Choroid plexus epithelial cell (primary cell): ENCODE measurements at regions not wholly inside any gene's neighbourhood (a gene's known extent, or its start where the extent isn't known, plus 50 kb on each side); places are given as distances from the start of the nearest gene placed in this dataset.

ENCODE experiments used
- DNase-seq: peaks from one replicate; pipeline ENCODE4 v3.0.0-alpha.2; 2010; ENCODE audit warnings: low read depth
- H3K4me3 ChIP-seq: 2 replicates; pipeline ENCODE4 v1.5.1; 2011; ENCODE audit warnings: low read depth, mild to moderate bottlenecking, control low read depth, low read length, moderate library complexity
- CTCF ChIP-seq: conservative IDR thresholded peaks from 2 replicates; pipeline ENCODE4 v1.5.1; 2011; ENCODE audit warnings: low read depth, mild to moderate bottlenecking, control low read depth, inconsistent platforms, low read length, moderate library complexity

GRCh38 chr4:153116801-153117200 is 87.4 kb upstream of the TRIM2 start:
- DNase-seq: no peak
- no peak for TF ChIP-seq CTCF
- no peak overlapping the region for H3K4me3 ChIP-seq

GRCh38 chr4:153117554-153117953 is 86.7 kb upstream of the TRIM2 start:
- no peak for DNase-seq
- no peak for TF ChIP-seq CTCF
- H3K4me3 ChIP-seq: no peak overlapping the region

GRCh38 chr4:153119626-153120025 is 84.6 kb upstream of the TRIM2 start:
- no peak overlapping the region for H3K4me3 ChIP-seq
- no peak for TF ChIP-seq CTCF
- DNase-seq: no peak

- no peak overlapping the region for H3K4me3 ChIP-seq
- no peak for TF ChIP-seq CTCF
- DNase-seq: no peak
These were observed 84.0 kb upstream of the TRIM2 start for GRCh38 chr4:153120235-153120634.

GRCh38 chr4:153122855-153123254 is 81.4 kb upstream of the TRIM2 start:
- no peak for DNase-seq
- no peak for TF ChIP-seq CTCF
- H3K4me3 ChIP-seq: no peak overlapping the region

- no peak for TF ChIP-seq CTCF
- DNase-seq: no peak
- H3K4me3 ChIP-seq: no peak overlapping the region
These were observed 78.1 kb upstream of the TRIM2 start for GRCh38 chr4:153126137-153126536.

- DNase-seq: peak; percentile 92
- TF ChIP-seq CTCF: peak; percentile 86
- H3K4me3 ChIP-seq: peak overlapping the region; percentile 38
These were observed 76.3 kb upstream of the TRIM2 start for GRCh38 chr4:153127760-153128494.
